B cell (primary cell): ENCODE measurements at regions not wholly inside any gene's neighbourhood (a gene's known extent, or its start where the extent isn't known, plus 50 kb on each side); places are given as distances from the start of the nearest gene placed in this dataset.

Experiments used
- ATAC-seq: fragments of 200-7000 bp; cut with Tn5 transposase; one replicate; pipeline ENCODE4 v1.10.0; 2021; ENCODE audit warnings: low read depth, mild to moderate bottlenecking, moderate number of reproducible peaks, moderate library complexity
- CTCF ChIA-PET: fragments of 350-600 bp; sonication (Branson Sonifier 250); formaldehyde crosslinking; loops from one replicate; lab custom pipeline; 2021; ENCODE audit warnings: antibody characterized with exemption, inconsistent platforms; lab: Charles Lee
- POLR2A ChIA-PET: fragments of 350-600 bp; sonication (Branson Sonifier 250); formaldehyde crosslinking; loops from one replicate; lab custom pipeline; 2021; ENCODE audit warnings: antibody characterized with exemption; lab: Charles Lee
- DNase-seq: peaks from one replicate; pipeline ENCODE4 v3.0.0; 2013
- H2AFZ ChIP-seq: 2 replicates; pipeline ENCODE4 v1.6.1; 2012; ENCODE audit warnings: mild to moderate bottlenecking, low read depth, low read length; ENCODE audit not compliant: insufficient read depth, poor library complexity, severe bottlenecking
- H3K27ac ChIP-seq, 2 donors: 1 replicate in 1 of 2; 2 replicates in 1 of 2; pipeline ENCODE4 v1.5.1; 2012 to 2013; ENCODE audit warnings: low read length in 2 of 2, mild to moderate bottlenecking in 2 of 2, moderate library complexity in 1 of 2
- H3K27me3 ChIP-seq, 4 experiments: fragments of 200-600 bp in 1 of 4; sonication (generic) in 1 of 4; replicated peaks in 1 of 4; 1 replicate in 2 of 4; 2 replicates in 2 of 4; pipeline versions ENCODE4 v1.6.1 to v1.7.0; 2013 to 2016; ENCODE audit warnings: low read length in 3 of 4, mild to moderate bottlenecking in 2 of 4, mixed read lengths in 1 of 4, moderate library complexity in 1 of 4; ENCODE audit not compliant: insufficient read depth in 4 of 4, control insufficient read depth in 3 of 4; ENCODE audit errors: control extremely low read depth in 1 of 4
- H3K36me3 ChIP-seq, 2 experiments: replicated peaks in 1 of 2; 1 replicate in 1 of 2; 2 replicates in 1 of 2; pipeline versions ENCODE4 v1.6.1 to v1.7.1; 2013; ENCODE audit warnings: low read length in 1 of 2; ENCODE audit not compliant: insufficient read depth in 2 of 2, control insufficient read depth in 1 of 2; ENCODE audit errors: control extremely low read depth in 1 of 2, extremely low read depth in 1 of 2
- H3K4me1 ChIP-seq, 2 donors: fragments of 200-600 bp in 1 of 2; sonication (generic) in 1 of 2; 1 replicate in 1 of 2; 2 replicates in 1 of 2; pipeline versions ENCODE4 v1.5.1 to v1.6.1; 2013 to 2017; ENCODE audit warnings: low read length in 2 of 2; ENCODE audit not compliant: control insufficient read depth in 2 of 2, insufficient read depth in 2 of 2
- H3K4me2 ChIP-seq: replicated peaks from 2 replicates; pipeline ENCODE3; 2012; ENCODE audit warnings: mild to moderate bottlenecking, low read depth, low read length; ENCODE audit not compliant: poor library complexity, severe bottlenecking
- H3K4me3 ChIP-seq, 5 experiments: fragments of 200-600 bp in 1 of 5; sonication (generic) in 1 of 5; 1 replicate in 3 of 5; 2 replicates in 2 of 5; pipeline versions ENCODE4 v1.5.1 to v1.7.0; 2011 to 2016; ENCODE audit warnings: low read length in 4 of 5, mild to moderate bottlenecking in 4 of 5, low read depth in 2 of 5, control low read depth in 1 of 5, moderate library complexity in 1 of 5; ENCODE audit not compliant: insufficient read depth in 1 of 5; ENCODE audit errors: control extremely low read depth in 1 of 5, extremely low read depth in 1 of 5
- H3K79me2 ChIP-seq: fragments of 200-600 bp; sonication (generic); one replicate; pipeline ENCODE4 v1.6.0; 2016; ENCODE audit warnings: low read length; ENCODE audit not compliant: control insufficient read depth, insufficient read depth
- H3K9ac ChIP-seq: fragments of 200-600 bp; sonication (generic); 2 replicates; pipeline ENCODE4 v1.6.1; 2017; ENCODE audit warnings: mild to moderate bottlenecking, low read length, moderate library complexity
- H3K9me3 ChIP-seq, 3 donors: one replicate each; pipeline versions ENCODE4 v1.6.1 to v1.7.1; 2013; ENCODE audit warnings: low read length in 2 of 3; ENCODE audit not compliant: control insufficient read depth in 2 of 3, insufficient read depth in 1 of 3; ENCODE audit errors: control extremely low read depth in 1 of 3
- H4K20me1 ChIP-seq: 2 replicates; pipeline ENCODE4 v1.6.0; 2012; ENCODE audit warnings: mild to moderate bottlenecking, low read length; ENCODE audit not compliant: insufficient read depth, control insufficient read depth, poor library complexity, severe bottlenecking
- H3K27ac Mint-ChIP-seq: one replicate; pipeline ENCODE4 v1.8.0; 2021; ENCODE audit warnings: mixed read lengths
- H3K27me3 Mint-ChIP-seq: one replicate; pipeline ENCODE4 v1.8.0; 2021; ENCODE audit warnings: mixed read lengths
- H3K4me1 Mint-ChIP-seq: one replicate; pipeline ENCODE4 v1.8.0; 2021; ENCODE audit warnings: mixed read lengths
- H3K4me3 Mint-ChIP-seq: one replicate; pipeline ENCODE4 v1.8.0; 2021; ENCODE audit warnings: mixed read lengths
- H3K9me3 Mint-ChIP-seq: one replicate; pipeline ENCODE4 v1.8.0; 2022; ENCODE audit warnings: mixed read lengths; ENCODE audit not compliant: insufficient read depth
- CTCF ChIP-seq: fragments of 200-600 bp; IDR thresholded peaks from one replicate; pipeline ENCODE4 v1.8.0; 2022; ENCODE audit warnings: antibody characterized with exemption, mild to moderate bottlenecking
- EZH2 ChIP-seq: IDR thresholded peaks from 2 replicates; pipeline ENCODE4 v1.6.1; 2012; ENCODE audit warnings: borderline replicate concordance, low read depth, mild to moderate bottlenecking, moderate library complexity, low read length; ENCODE audit not compliant: insufficient read depth, poor library complexity, severe bottlenecking
- WGBS: methylation state at CpG from one replicate; pipeline ENCODE4 v1.1.5; 2013; ENCODE audit warnings: missing lambda C conversion rate; ENCODE audit not compliant: insufficient coverage; 5-methylcytosine and 5-hydroxymethylcytosine counted together
- intact Hi-C: fragments of 100-400 bp; cut with micrococcal nuclease; formaldehyde crosslinking; loops from one replicate; pipeline ENCODE4 v1.10.0; 2022

DNA sequence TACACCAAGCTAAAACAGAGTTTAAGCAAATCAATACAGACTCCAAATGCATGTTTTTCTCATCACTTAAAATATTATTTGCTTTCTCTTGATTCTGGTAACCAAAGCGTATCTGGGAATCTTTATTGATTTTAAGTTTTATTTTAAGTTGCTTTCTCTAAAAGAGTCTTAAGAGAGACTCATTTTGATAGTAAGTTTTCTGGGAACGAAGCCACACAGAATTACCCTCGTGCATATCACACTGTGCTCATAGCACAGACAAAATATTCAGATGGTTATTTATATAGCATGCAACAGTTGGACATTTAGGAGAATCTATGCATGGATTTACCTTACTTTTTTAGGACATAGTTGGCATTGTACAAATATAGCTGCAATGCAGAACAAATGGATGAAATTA lies 597.5 kb upstream of the NRXN1 start:
- Histone ChIP-seq H4K20me1 (no peaks in the 10 kb centered on the region), H3K4me3 (no peak overlapping the region), H3K9ac (no peak overlapping the region), H3K79me2 (no peaks in the 10 kb centered on the region), H3K27me3 (no peaks in the 10 kb centered on the region), H2AFZ (no peak overlapping the region), H3K27ac (no peak overlapping the region), H3K9me3 (no peaks in the 10 kb centered on the region), H3K4me2 (no peak overlapping the region), H3K36me3 (no peaks in the 10 kb centered on the region), H3K4me1 (no peaks in the 10 kb centered on the region)
- POLR2A ChIA-PET: no interaction called here
- H3K27ac Mint-ChIP-seq: no peak overlapping the region
- ATAC-seq (no peak), DNase-seq (no peak)
- no peaks in the 10 kb centered on the region for H3K27me3 Mint-ChIP-seq
- H3K9me3 Mint-ChIP-seq: no peaks in the 10 kb centered on the region
- intact Hi-C loops: no loop called here
- H3K4me3 Mint-ChIP-seq: no peak overlapping the region
- TF ChIP-seq CTCF: no peak
- TF ChIP-seq EZH2: no peak
- no peaks in the 10 kb centered on the region for H3K4me1 Mint-ChIP-seq
- CTCF ChIA-PET: no interaction called here
- no CpG with 5 or more reads among the region's 3 CpGs for WGBS

- Histone ChIP-seq H3K9me3 (no peaks in the 10 kb centered on the region), H3K4me2 (no peak overlapping the region), H3K27ac (no peak overlapping the region), H3K79me2 (no peaks in the 10 kb centered on the region), H2AFZ (no peak overlapping the region), H3K36me3 (no peaks in the 10 kb centered on the region), H3K4me1 (no peaks in the 10 kb centered on the region), H3K4me3 (no peak overlapping the region), H3K27me3 (no peaks in the 10 kb centered on the region), H3K9ac (no peak overlapping the region), H4K20me1 (no peaks in the 10 kb centered on the region)
- Mint-ChIP-seq H3K4me1 (no peaks in the 10 kb centered on the region), H3K9me3 (no peaks in the 10 kb centered on the region), H3K4me3 (no peak overlapping the region), H3K27me3 (no peaks in the 10 kb centered on the region), H3K27ac (no peak overlapping the region)
- ATAC-seq: no peak
- TF ChIP-seq EZH2 (no peak), CTCF (no peak)
- intact Hi-C loops: no loop called here
- WGBS: 40% methylated on average over 1 of the region's 3 CpGs
- no peak for DNase-seq
- CTCF ChIA-PET: no interaction called here
- POLR2A ChIA-PET: no interaction called here
These were observed 597.0 kb upstream of the NRXN1 start for GRCh38 chr2:51628917-51629316.
